PC-9 (cell line): ENCODE measurements at regions not wholly inside any gene's neighbourhood (a gene's known extent, or its start where the extent isn't known, plus 50 kb on each side); places are given as distances from the start of the nearest gene placed in this dataset.

Experiments
- CTCF ChIP-seq: fragments of 200-600 bp; sonication (generic); conservative IDR thresholded peaks from 2 replicates; pipeline ENCODE4 v1.6.1; 2017; ENCODE audit warnings: mixed run types, antibody characterized with exemption, mild to moderate bottlenecking, moderate library complexity
- EZH2 ChIP-seq: fragments of 200-600 bp; sonication (generic); IDR thresholded peaks from 2 replicates; pipeline ENCODE4 v1.8.0; 2017; ENCODE audit warnings: antibody characterized with exemption, low read depth

GRCh38 chr15:50828610-50829206 lies 63.2 kb upstream of the SPPL2A start:
- TF ChIP-seq CTCF (no peak), EZH2 (no peak)
